ENCODE measurements at regions not wholly inside any gene's neighbourhood (a gene's known extent, or its start where the extent isn't known, plus 50 kb on each side); places are given as distances from the start of the nearest gene placed in this dataset.
"Not testable (repeated sequence)": the region's sequence is repeated elsewhere in the genome, so short reads cannot be mapped to it uniquely, and the experiment has no call there.

GRCh38 chr15:79156704-79157375 is 66.3 kb upstream of the RASGRF1 start:
- DNase-seq = no peak

- DNase-seq = peak in 1 of 5 experiments; percentile 31
Observed at GRCh38 chr15:79154483-79155135, 64.0 kb upstream of the RASGRF1 start.

GRCh38 chr15:79144290-79144689 is 53.7 kb upstream of the RASGRF1 start:
- not testable (repeated sequence) for DNase-seq

GRCh38 chr15:79140846-79141570 is 50.4 kb upstream of the RASGRF1 start:
- DNase-seq = no peak

Measured in T-helper 2 cell (primary cell).